ENCODE measurements at regions not wholly inside any gene's neighbourhood (a gene's known extent, or its start where the extent isn't known, plus 50 kb on each side); places are given as distances from the start of the nearest gene placed in this dataset.

- Histone ChIP-seq H3K4me1 (replicated peaks in 1 of 4; ENCODE audit: control insufficient read depth in 3 of 4, insufficient read depth in 4 of 4, low read length in 3 of 4) (peaks cover 0 to 4% (median 0%) of the 10 kb centered on the region in 4 experiments; a peak in 1 of 7 replicates), H3K79me2 (ENCODE audit: control insufficient read depth in 1 of 2, insufficient read depth in 2 of 2, low read length in 2 of 2) (no peaks in the 10 kb centered on the region), H4K5ac (ENCODE audit: insufficient read length, low read depth, low read length) (no peak overlapping the region), H2AFZ (ENCODE audit: low read length) (no peak overlapping the region), H3K27ac (ENCODE audit: low read depth, low read length) (no peak overlapping the region), H3K4ac (replicated peaks; ENCODE audit: insufficient read length, low read depth, low read length) (no peak overlapping the region), H2BK12ac (ENCODE audit: low read depth, low read length) (no peak overlapping the region), H3K4me2 (ENCODE audit: insufficient read depth in 1 of 2, low read depth in 2 of 2, low read length in 2 of 2) (no peak overlapping the region), H3K56ac (replicated peaks; ENCODE audit: insufficient read length, low read depth, low read length) (no peak overlapping the region), H3K27me3 (replicated peaks in 1 of 4; ENCODE audit: control insufficient read depth in 3 of 4, extremely low read depth in 1 of 4, insufficient read depth in 3 of 4, low read length in 3 of 4) (no peaks in the 10 kb centered on the region), H3K79me1 (ENCODE audit: low read depth, low read length) (no peaks in the 10 kb centered on the region), H3K18ac (ENCODE audit: extremely low read depth, low read length) (no peak overlapping the region), H2AK5ac (ENCODE audit: low read depth, low read length) (no peak overlapping the region), H2BK15ac (ENCODE audit: low read length) (no peak overlapping the region), H3K23ac (ENCODE audit: insufficient read length) (no peak overlapping the region), H3K23me2 (ENCODE audit: low read depth, low read length) (no peaks in the 10 kb centered on the region), H2BK5ac (ENCODE audit: low read depth, low read length) (no peak overlapping the region), H3K9ac (replicated peaks in 1 of 4; ENCODE audit: extremely low read depth in 1 of 4, low read depth in 3 of 4, low read length in 3 of 4) (no peak overlapping the region), H2BK20ac (ENCODE audit: low read length) (no peak overlapping the region), H3K4me3 (ENCODE audit: extremely low read depth in 1 of 4, insufficient read depth in 2 of 4, low read depth in 3 of 4, low read length in 4 of 4) (no peak overlapping the region), H4K8ac (ENCODE audit: extremely low read depth, insufficient read depth, low read length) (no peak overlapping the region), H3K9me3 (ENCODE audit: insufficient read depth in 2 of 2, low read depth in 1 of 2, low read length in 1 of 2) (peaks cover 13 to 14% of the 10 kb centered on the region in 2 experiments), H4K91ac (replicated peaks; ENCODE audit: insufficient read length, low read length) (no peak overlapping the region), H3K14ac (ENCODE audit: insufficient read length) (no peak overlapping the region), H2BK120ac (replicated peaks; ENCODE audit: low read depth, low read length) (no peak overlapping the region), H4K20me1 (replicated peaks in 1 of 2; ENCODE audit: control insufficient read depth in 1 of 2, insufficient read depth in 2 of 2, low read length in 2 of 2) (no peaks in the 10 kb centered on the region), H3K36me3 (ENCODE audit: control insufficient read depth in 2 of 4, insufficient read depth in 4 of 4, low read length in 3 of 4) (peaks cover 0 to 10% (median under 1%) of the 10 kb centered on the region in 4 experiments; a peak in 2 of 8 replicates)
- POLR2A ChIA-PET (ENCODE audit: partially characterized antibody): no interaction called here
- no peak for FAIRE-seq
- TF ChIP-seq POU5F1 (IDR thresholded peaks at IDR 0.05; ENCODE audit: low read depth, low read length) (no peak), CREB1 (IDR thresholded peaks at IDR 0.05) (no peak), BRCA1 (IDR thresholded peaks at IDR 0.05; ENCODE audit: low read depth, low read length) (no peak)
- CTCF ChIA-PET (ENCODE audit: partially characterized antibody): no interaction called here
- no peak for DNase-seq (ENCODE audit: low read depth in 1 of 2, low spot score in 2 of 2)
Observed at GRCh38 chr1:232204269-232204668, 425.7 kb downstream of the SIPA1L2 start.

Measured in H1 (cell line).